OCI-LY3 (cell line): ENCODE measurements at regions not wholly inside any gene's neighbourhood (a gene's known extent, or its start where the extent isn't known, plus 50 kb on each side); places are given as distances from the start of the nearest gene placed in this dataset.

ENCODE experiments used
- H2AFZ ChIP-seq: fragments of 200-600, 300-600 bp; shearing (Covaris generic); 2 replicates; pipeline ENCODE4 v1.6.0; 2014; ENCODE audit warnings: antibody characterized with exemption, low read depth, low read length
- H3K27ac ChIP-seq: fragments of 200-600, 300-600 bp; sonication (generic); 2 replicates; pipeline ENCODE4 v1.5.1; 2014; ENCODE audit warnings: mild to moderate bottlenecking, low read length, moderate library complexity, mixed read lengths
- H3K27me3 ChIP-seq: fragments of 200-600, 300-600 bp; sonication (generic); 2 replicates; pipeline ENCODE4 v1.6.1; 2014; ENCODE audit warnings: low read depth, low read length, mixed read lengths
- H3K36me3 ChIP-seq: fragments of 200-600, 300-600 bp; sonication (generic); replicated peaks from 2 replicates; pipeline ENCODE3; 2014; ENCODE audit warnings: low read depth, low read length, mixed read lengths
- H3K4me1 ChIP-seq: fragments of 300-600, 200-600 bp; sonication (generic); 2 replicates; pipeline ENCODE4 v1.6.1; 2014; ENCODE audit warnings: low read length, mixed read lengths
- H3K4me2 ChIP-seq: fragments of 200-600, 300-600 bp; sonication (generic); 2 replicates; pipeline ENCODE4 v1.6.1; 2014; ENCODE audit warnings: low read length, mixed read lengths
- H3K4me3 ChIP-seq: fragments of 300-600, 200-600 bp; sonication (generic); 2 replicates; pipeline ENCODE4 v1.5.1; 2014; ENCODE audit warnings: antibody characterized with exemption, mild to moderate bottlenecking, low read length, moderate library complexity
- H3K79me2 ChIP-seq: fragments of 300-600, 200-600 bp; shearing (Covaris generic); 2 replicates; pipeline ENCODE4 v1.6.1; 2014; ENCODE audit warnings: mild to moderate bottlenecking, low read length, mixed read lengths
- H3K9ac ChIP-seq: fragments of 300-600, 200-600 bp; shearing (Covaris generic); 2 replicates; pipeline ENCODE4 v1.6.0; 2014; ENCODE audit warnings: mild to moderate bottlenecking, low read length, moderate library complexity
- H3K9me3 ChIP-seq: fragments of 200-600, 300-600 bp; shearing (Covaris generic); 2 replicates; pipeline ENCODE4 v1.6.1; 2014; ENCODE audit warnings: low read length, mixed read lengths; ENCODE audit not compliant: insufficient read depth
- H4K20me1 ChIP-seq: fragments of 200-600, 300-600 bp; sonication (generic); 2 replicates; pipeline ENCODE4 v1.6.1; 2016; ENCODE audit warnings: low read length, mixed read lengths; ENCODE audit not compliant: insufficient read depth
- CTCF ChIP-seq: fragments of 200-600, 300-600 bp; sonication (generic); IDR thresholded peaks from 2 replicates; pipeline ENCODE4 v1.5.1; 2014; ENCODE audit warnings: antibody characterized with exemption, low read length, low read depth
- EZH2phosphoT487 ChIP-seq: fragments of 200-600 bp; shearing (Covaris generic); IDR thresholded peaks from 2 replicates; pipeline ENCODE4 v1.6.1; 2018; ENCODE audit warnings: antibody characterized with exemption, mixed run types, low read depth

GRCh38 chr1:29907596-29907995 lies 671.3 kb downstream of the PTPRU start:
- TF ChIP-seq CTCF (no peak), EZH2phosphoT487 (no peak)
- H3K36me3 ChIP-seq = no peaks in the 10 kb centered on the region

GRCh38 chr1:29906927-29907326 lies 670.6 kb downstream of the PTPRU start:
- no peaks in the 10 kb centered on the region for H3K4me1 ChIP-seq

More at GRCh38 chr1:29907596-29907995, 671.3 kb downstream of the PTPRU start:
- no peak overlapping the region for H3K27ac ChIP-seq
- no peaks in the 10 kb centered on the region for H3K27me3 ChIP-seq
- H3K4me1 ChIP-seq = no peaks in the 10 kb centered on the region
- no peaks in the 10 kb centered on the region for H4K20me1 ChIP-seq
- H3K4me2 ChIP-seq = no peak overlapping the region
- H3K79me2 ChIP-seq = no peaks in the 10 kb centered on the region
- H3K9me3 ChIP-seq = no peaks in the 10 kb centered on the region
- no peak overlapping the region for H3K4me3 ChIP-seq
- H3K9ac ChIP-seq = no peak overlapping the region
- H2AFZ ChIP-seq = no peak overlapping the region

GRCh38 chr1:29903548-29904166 lies 667.3 kb downstream of the PTPRU start:
- no peak overlapping the region for H3K4me3 ChIP-seq

More at GRCh38 chr1:29906927-29907326, 670.6 kb downstream of the PTPRU start:
- Histone ChIP-seq H3K79me2 (no peaks in the 10 kb centered on the region), H4K20me1 (no peaks in the 10 kb centered on the region), H3K27me3 (no peaks in the 10 kb centered on the region), H3K9me3 (no peaks in the 10 kb centered on the region), H3K4me2 (no peak overlapping the region), H3K36me3 (no peaks in the 10 kb centered on the region), H3K9ac (no peak overlapping the region), H3K4me3 (no peak overlapping the region), H2AFZ (no peak overlapping the region), H3K27ac (no peak overlapping the region)
- TF ChIP-seq EZH2phosphoT487 = no peak
- TF ChIP-seq CTCF = no peak

More at GRCh38 chr1:29903548-29904166, 667.3 kb downstream of the PTPRU start:
- TF ChIP-seq CTCF (no peak), EZH2phosphoT487 (no peak)
- Histone ChIP-seq H3K27ac (no peak overlapping the region), H3K9me3 (no peaks in the 10 kb centered on the region), H3K36me3 (no peaks in the 10 kb centered on the region), H2AFZ (no peak overlapping the region), H3K79me2 (no peaks in the 10 kb centered on the region), H4K20me1 (no peaks in the 10 kb centered on the region), H3K4me1 (no peaks in the 10 kb centered on the region), H3K9ac (no peak overlapping the region), H3K4me2 (no peak overlapping the region), H3K27me3 (no peaks in the 10 kb centered on the region)
